Ovary (tissue), 3 donors: ENCODE measurements at regions not wholly inside any gene's neighbourhood (a gene's known extent, or its start where the extent isn't known, plus 50 kb on each side); places are given as distances from the start of the nearest gene placed in this dataset.

ENCODE experiments used
- CTCF ChIP-seq, 3 donors: fragments of 450-650 bp in 2 of 3; fragments of 200-600 bp in 1 of 3; IDR thresholded peaks; one replicate each; pipeline versions ENCODE4 v1.5.1 to v1.8.0; 2016 to 2022; ENCODE audit warnings: antibody characterized with exemption in 3 of 3, mild to moderate bottlenecking in 1 of 3
- EP300 ChIP-seq: sonication (generic); formaldehyde crosslinking; IDR thresholded peaks from one replicate; pipeline ENCODE4 v1.6.1; 2017; ENCODE audit warnings: antibody characterized with exemption
- POLR2A ChIP-seq: fragments of 450-650 bp; IDR thresholded peaks from one replicate; pipeline ENCODE4 v1.6.1; 2017; ENCODE audit warnings: antibody characterized with exemption, mild to moderate bottlenecking, moderate library complexity
- donor health status: DM: no; HTN: no; CAD: no.

- TF ChIP-seq CTCF (IDR thresholded peaks at IDR 0.05) (no peak), POLR2A (no peak), EP300 (no peak)
Observed at GRCh38 chr4:135269125-135269890, 1067.7 kb upstream of the PABPC4L start.
